ENCODE measurements at regions not wholly inside any gene's neighbourhood (a gene's known extent, or its start where the extent isn't known, plus 50 kb on each side); places are given as distances from the start of the nearest gene placed in this dataset.

GRCh38 chr10:33520223-33520622 is 185.8 kb upstream of the NRP1 start:
- Histone ChIP-seq H3K36me3 (no peaks in the 10 kb centered on the region), H3K4me1 (no peaks in the 10 kb centered on the region), H3K9me3 (no peaks in the 10 kb centered on the region), H3K4me3 (no peak overlapping the region), H3K27ac (no peak overlapping the region), H3K27me3 (no peaks in the 10 kb centered on the region)
- intact Hi-C loops (cut with DNase I; ENCODE audit: low total_unique reads): no loop called here
- 49 to 85% (median 77%) methylated on average over 2 of the region's 2 CpGs for WGBS, 5 donors
- no peak for TF ChIP-seq POLR2A (IDR thresholded peaks at IDR 0.05)
- TF ChIP-seq CTCF (IDR thresholded peaks at IDR 0.05): no peak
- no peak for TF ChIP-seq POLR2AphosphoS5 (IDR thresholded peaks at IDR 0.05)
- TF ChIP-seq EP300 (IDR thresholded peaks at IDR 0.05): no peak
- peak in 1 of 2 donors; percentile 15 for DNase-seq

GRCh38 chr10:33519130-33519860 is 184.8 kb upstream of the NRP1 start:
- no peaks in the 10 kb centered on the region for H3K4me1 ChIP-seq
- no peak for DNase-seq
- TF ChIP-seq POLR2AphosphoS5 (IDR thresholded peaks at IDR 0.05) (no peak), POLR2A (IDR thresholded peaks at IDR 0.05) (no peak), EP300 (IDR thresholded peaks at IDR 0.05) (no peak), CTCF (IDR thresholded peaks at IDR 0.05) (no peak)
- intact Hi-C loops (cut with DNase I; ENCODE audit: low total_unique reads): no loop called here
- H3K4me3 ChIP-seq: no peak overlapping the region
- 68 to 80% (median 77%) methylated on average over 14 of the region's 14 CpGs for WGBS, 5 donors
- H3K27me3 ChIP-seq: no peaks in the 10 kb centered on the region
- no peaks in the 10 kb centered on the region for H3K36me3 ChIP-seq
- no peaks in the 10 kb centered on the region for H3K9me3 ChIP-seq
- no peak overlapping the region for H3K27ac ChIP-seq

- TF ChIP-seq EP300 (IDR thresholded peaks at IDR 0.05): no peak
- TF ChIP-seq POLR2A (IDR thresholded peaks at IDR 0.05): no peak
- no peak for TF ChIP-seq POLR2AphosphoS5 (IDR thresholded peaks at IDR 0.05)
- TF ChIP-seq CTCF (IDR thresholded peaks at IDR 0.05): no peak
- peak overlapping the region in 4 of 5 donors; percentile 31 to 60 (median 50) for H3K27ac ChIP-seq
- intact Hi-C loops (cut with DNase I; ENCODE audit: low total_unique reads): no loop called here
- 38 to 55% (median 47%) methylated on average over 3 of the region's 3 CpGs for WGBS, 5 donors
- no peak overlapping the region for H3K4me3 ChIP-seq
- no peaks in the 10 kb centered on the region for H3K9me3 ChIP-seq
- H3K27me3 ChIP-seq: no peaks in the 10 kb centered on the region
- H3K36me3 ChIP-seq: no peaks in the 10 kb centered on the region
- no peak for DNase-seq
- peaks cover 6 to 24% (median 11%) of the 10 kb centered on the region in 4 donors for H3K4me1 ChIP-seq
These were observed 175.7 kb upstream of the NRP1 start for GRCh38 chr10:33510206-33510605.

- TF ChIP-seq POLR2A (IDR thresholded peaks at IDR 0.05): no peak
- no peak for TF ChIP-seq EP300 (IDR thresholded peaks at IDR 0.05)
- no peak for TF ChIP-seq POLR2AphosphoS5 (IDR thresholded peaks at IDR 0.05)
- no peak for TF ChIP-seq CTCF (IDR thresholded peaks at IDR 0.05)
- Histone ChIP-seq H3K4me1 (peaks cover 6 to 24% (median 11%) of the 10 kb centered on the region in 4 donors), H3K27ac (peak overlapping the region in 4 of 5 donors; percentile 31 to 60 (median 50)), H3K27me3 (no peaks in the 10 kb centered on the region), H3K9me3 (no peaks in the 10 kb centered on the region), H3K36me3 (no peaks in the 10 kb centered on the region), H3K4me3 (no peak overlapping the region)
- 13 to 16% (median 15%) methylated on average over 7 of the region's 7 CpGs for WGBS, 5 donors
- intact Hi-C loops (cut with DNase I; ENCODE audit: low total_unique reads): no loop called here
- peak; percentile 31 to 90 for DNase-seq
These were observed 174.9 kb upstream of the NRP1 start for GRCh38 chr10:33509231-33509831.

Measured in stomach (tissue), 8 donors.